HG03521 (cell line): ENCODE measurements at regions not wholly inside any gene's neighbourhood (a gene's known extent, or its start where the extent isn't known, plus 50 kb on each side); places are given as distances from the start of the nearest gene placed in this dataset.

Source experiments
- ATAC-seq: cut with Tn5 transposase; IDR thresholded peaks from one replicate; pipeline ENCODE4 v1.9.1; 2021; ENCODE audit warnings: mild to moderate bottlenecking, moderate library complexity; ENCODE audit not compliant: unreplicated experiment

DNA sequence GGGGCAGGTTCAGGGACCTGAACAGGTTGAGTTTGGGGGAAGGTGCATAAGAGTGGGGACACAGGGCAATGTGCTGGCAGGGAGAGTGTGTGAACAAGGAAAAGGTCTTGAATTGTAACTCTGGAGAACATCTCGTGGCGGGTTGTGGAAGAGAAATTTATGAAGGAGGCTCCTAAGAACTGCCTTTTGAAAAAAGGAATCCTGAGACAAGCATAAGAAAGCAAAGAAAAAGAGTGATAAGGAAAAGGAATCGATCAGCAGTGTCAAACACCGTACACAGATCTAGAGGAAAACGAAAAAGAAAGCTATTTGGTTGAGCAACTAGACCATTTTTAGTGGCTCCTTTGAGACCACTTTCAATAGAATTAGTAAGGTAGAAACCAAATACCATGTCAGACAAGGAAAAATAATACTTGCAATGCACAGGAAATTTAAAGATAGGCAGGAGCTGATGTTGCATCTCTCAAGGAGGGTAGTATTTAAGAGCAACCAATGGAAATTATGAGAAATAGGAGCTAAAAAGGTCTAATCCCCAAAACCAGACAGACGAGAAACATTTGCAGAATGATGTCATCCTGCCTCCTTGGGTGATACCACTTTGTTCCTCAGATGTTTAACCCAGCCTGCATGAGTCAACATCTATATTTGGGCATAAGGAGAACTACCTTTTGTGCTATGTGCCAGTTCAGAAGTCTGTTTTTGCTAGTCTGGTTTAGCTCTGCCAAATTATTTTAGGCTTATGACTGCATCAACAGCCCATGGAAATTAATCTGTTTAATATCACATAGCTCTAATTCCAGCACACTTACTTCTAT lies 64.5 kb upstream of the STK38L start:
- peak; percentile 93 for ATAC-seq

DNA sequence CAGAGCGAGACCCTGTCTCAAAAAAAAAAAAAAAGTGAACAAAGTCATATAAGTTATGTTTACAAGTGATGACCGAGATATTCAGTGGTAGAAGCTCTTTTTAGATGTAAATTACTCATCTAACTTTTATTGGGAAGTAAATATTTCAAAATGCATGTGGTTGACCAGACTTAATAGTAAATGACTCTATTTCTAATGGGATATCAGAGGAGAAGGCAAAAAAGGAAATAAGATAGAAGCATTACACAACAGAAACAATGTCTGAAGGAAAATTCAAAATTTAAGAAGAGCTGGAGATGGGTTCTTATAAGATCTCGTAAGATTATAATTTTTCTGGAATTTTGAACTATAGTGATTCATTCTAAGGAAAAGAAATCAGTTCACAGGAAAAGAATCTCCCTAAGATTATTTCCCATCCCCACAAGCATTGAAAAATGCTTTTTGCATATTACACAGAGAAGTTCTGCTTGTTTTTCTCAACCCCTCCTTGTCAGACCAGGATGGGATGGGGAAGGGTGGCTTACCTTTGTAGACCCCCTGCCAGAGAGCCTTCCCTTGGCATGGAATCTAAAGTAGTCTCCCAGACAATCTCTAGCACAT lies 63.1 kb upstream of the STK38L start:
- ATAC-seq, result no peak

DNA sequence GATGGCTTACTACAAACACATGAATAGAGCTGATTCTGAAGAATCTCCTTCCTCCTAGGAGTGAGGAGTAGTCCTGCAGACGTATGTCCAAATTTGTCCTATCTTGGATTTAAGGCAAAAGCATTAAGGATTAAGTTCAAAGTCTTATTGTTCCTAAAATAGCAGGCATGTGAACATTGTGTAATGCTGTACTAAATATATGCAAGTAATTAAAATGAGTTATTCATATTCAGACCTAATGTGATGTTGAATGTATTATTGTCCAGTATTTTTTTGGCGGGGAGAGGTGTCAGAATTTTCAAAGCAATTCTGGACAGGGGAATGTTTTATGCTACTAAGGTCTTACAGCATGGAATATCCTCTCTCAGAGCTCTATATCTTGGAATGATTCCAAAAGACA lies 60.7 kb upstream of the STK38L start:
- no peak for ATAC-seq

DNA sequence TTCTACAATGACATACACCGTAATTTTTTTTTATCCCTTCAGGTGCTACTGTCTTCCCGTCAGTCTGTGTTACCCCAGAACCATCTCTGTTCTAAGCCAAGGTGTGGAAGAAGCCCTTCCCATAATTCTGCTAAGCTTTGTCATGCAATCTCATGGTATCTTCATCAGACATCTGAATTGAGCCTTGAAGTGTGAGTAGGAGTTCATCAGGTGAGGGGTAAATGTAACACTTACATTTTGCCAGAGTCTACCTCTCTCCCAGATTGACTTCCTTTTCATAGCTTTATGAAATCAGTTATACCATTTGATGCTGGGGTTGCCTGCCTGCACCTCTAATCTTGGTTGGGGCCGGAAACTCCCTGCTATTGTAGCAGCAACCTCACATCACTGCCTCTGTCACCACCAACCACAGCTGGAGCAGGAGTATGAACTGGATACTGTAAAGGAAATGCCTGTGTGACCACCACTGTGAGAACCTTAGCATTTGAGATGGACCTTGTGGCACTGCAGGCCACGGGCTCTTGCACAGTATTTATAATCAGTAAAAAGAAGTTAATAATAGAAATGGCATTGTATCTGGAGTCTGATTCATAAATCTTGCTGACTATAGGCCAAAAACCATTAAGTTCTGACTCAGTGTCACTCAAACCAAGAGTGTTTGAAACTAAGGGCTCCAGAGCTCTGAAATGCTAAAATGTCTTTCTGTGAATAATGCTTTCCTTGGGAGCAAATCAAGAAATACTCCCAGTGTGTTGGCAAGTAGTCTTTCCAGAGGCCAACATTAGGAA lies 58.7 kb upstream of the STK38L start:
- ATAC-seq, result peak; percentile 82

DNA sequence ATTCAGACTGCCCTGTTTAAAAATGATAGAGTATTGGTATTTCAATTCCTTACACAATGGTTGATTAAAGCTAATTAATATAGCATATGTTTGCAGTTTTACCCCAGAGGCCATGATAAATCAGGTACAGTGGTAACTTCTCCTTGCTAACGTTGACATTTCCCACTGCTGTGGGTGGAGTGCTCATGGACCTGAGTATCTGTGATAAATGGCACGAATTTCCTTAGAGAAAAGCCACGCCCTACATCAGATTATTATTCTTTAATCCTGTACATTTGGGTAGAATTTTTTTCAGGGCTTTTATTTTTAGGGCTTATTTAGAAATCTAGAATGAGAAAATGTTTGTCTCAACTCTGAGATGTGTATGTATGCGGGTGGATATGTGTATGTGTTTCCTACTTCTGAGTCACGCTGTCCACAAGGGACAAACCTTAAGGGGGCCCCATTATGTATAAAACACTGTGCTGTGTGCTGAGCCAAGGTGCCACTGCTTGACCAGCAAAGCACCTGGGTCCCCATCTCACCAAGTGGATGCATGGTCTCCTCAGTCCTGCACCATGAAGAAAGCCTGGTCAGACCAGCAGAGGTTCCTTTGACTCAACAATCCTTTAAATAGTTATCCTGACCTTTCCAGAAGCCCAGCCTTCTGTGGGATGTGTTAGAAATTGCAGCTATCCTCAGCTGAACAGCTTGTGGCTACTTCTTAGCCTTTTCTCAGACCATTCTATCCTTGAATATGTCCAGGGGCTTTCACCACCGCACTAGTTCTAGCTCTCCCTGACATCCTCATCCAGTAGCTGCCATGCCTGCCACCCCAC lies 57.9 kb upstream of the STK38L start:
- no peak for ATAC-seq

DNA sequence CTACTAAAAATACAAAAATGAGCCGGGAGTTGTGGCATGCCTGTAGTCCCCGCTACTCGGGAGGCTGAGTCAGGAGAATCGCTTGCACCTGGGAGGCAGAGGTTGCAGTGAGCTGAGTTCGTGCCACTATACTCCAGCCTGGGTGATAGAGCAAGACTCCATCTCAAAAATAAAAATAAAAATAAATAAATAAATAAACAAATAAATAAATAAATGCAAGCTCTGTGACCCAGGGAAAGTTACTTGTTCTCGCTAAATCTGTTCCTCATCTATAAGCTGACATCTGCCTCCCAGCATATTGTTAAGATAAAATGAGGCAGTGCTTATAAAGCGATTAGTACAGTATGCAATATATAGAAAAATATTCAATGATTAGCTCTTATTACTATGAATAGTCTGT lies 56.4 kb upstream of the STK38L start:
- no peak for ATAC-seq

DNA sequence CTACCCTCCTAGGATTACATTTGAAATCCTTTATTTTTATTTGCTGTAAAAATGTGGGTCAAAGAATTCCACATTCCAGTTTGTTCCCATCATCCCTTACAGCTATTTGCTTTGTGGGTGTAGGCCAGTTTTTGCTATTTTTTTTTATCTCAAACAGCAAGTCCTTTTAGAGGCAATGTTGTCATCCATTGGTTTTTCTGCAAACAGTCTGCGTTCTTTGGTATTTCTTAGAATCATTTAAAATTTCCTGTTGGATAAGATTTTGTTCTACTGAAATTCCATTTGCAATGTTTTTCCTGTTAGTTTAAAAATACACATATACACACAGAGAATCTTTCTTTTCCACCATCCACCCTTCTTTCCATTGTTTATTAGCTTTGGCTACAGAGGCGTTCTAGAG lies 53.3 kb upstream of the STK38L start:
- ATAC-seq, result no peak

DNA sequence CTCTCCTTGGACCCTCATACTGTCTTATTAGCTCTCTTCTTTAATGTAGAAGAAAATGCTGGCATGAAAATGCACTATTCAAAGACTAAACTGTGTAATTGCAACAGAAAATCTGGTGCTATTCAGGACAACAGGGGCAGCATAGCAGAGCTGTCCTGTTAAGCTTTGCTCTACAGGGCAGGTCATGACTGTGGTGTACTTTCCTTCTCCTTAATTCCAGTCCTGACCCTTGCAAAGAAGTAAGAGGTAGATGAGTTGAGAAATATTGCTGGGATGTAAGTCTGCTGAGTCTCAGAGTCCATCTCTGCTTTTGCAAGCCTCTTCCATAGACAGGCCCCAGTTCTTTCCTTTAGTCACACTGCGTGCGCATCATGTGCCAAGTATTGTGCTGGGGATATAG lies 52.6 kb upstream of the STK38L start:
- no peak for ATAC-seq

DNA sequence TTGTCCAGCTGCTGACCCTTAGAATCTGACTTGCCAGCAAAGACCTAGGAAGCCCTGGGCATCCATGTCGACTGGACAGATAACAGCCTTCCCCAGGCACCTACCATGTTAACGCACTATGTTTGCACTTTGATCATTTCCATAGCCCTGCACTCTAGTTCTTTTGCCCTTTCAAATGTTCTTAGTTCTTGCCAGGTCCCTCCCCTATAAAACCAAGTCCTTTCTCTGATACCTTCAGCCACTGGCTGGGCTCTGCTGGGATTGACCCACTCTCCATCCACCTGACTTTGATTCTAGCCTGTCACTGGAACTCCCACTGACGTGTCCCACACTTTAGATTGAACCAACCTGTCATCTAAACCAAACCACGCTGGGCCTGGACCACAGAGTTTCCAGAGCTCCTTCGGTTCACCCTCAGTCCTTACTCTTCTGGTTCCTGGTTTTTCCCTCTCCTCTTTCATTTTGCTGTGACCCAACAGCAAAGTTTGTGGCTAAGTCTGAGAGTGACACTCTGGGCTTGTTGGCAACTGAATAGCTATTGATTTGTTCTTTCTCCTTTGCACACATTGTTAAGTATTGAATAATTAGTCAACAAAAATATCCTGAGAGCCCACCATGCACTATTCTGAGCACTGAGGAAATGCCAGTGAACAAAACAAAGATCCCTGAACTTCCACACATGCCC lies 51.8 kb upstream of the STK38L start:
- no peak for ATAC-seq

DNA sequence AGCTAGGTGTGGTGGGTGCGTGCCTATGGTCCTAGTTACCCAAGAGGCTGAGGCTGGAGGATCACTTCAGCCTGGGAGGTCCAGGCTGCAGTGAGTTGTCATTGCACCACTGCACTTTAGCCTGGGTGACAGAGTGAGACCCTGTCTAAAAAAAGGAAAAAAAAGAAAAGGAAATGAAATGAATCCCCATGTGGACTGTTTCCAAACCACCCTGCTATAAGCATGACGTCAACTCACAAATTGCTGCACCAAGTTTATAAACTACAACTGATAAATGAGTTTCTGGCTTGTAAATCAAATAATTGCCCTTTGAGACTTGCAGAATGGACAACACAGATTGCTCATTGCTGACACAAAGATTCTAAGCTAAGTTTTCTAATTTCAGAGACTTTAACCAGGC lies 51.0 kb upstream of the STK38L start:
- ATAC-seq, result no peak

DNA sequence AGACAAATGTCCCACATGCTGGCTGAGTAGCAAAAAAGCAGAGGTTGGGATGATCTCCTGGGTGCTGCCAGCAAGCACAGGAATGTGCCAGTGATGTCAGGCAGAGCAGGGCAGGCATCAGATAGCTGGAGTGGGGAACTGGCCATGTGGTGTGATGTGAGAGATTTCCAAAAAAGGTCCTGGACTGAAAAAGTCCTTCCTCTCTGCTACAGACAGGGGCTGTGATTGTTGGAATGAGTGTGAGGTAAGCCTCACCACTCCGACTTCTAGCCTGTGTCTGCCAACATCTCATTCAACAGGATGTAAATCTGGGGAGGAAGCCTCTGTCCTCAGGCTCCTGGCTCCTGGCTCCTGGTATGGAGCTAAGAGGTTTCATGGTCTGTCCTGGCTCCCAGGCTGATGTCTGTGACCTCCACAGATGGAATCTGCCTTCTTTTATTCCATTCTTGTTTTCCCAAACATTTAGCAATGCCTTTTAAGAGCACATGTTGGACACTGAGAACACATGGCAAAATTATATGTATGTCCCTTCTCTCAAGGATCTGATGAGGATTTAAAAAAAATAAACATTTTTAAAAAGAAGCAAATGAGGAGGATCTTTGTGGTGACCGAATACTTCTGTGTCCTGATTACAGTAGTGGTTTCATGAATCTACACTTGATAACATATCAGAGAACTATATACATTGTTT lies 50.1 kb upstream of the STK38L start:
- no peak for ATAC-seq
